ENCODE measurements at regions not wholly inside any gene's neighbourhood (a gene's known extent, or its start where the extent isn't known, plus 50 kb on each side); places are given as distances from the start of the nearest gene placed in this dataset.

GRCh38 chr9:106583751-106584150, 279.2 kb upstream of the ZNF462 start:
- H3K9me3 ChIP-seq (ENCODE audit: insufficient read depth, low read length, severe bottlenecking), result no peaks in the 10 kb centered on the region
- DNase-seq (no peak), ATAC-seq (ENCODE audit: insufficient read depth, low read depth) (no peak)
- no peak overlapping the region for H3K27ac ChIP-seq (ENCODE audit: low read length)
- no peaks in the 10 kb centered on the region for H3K27me3 ChIP-seq (ENCODE audit: insufficient read depth, low read length, poor library complexity)
- no peak for TF ChIP-seq CTCF (IDR thresholded peaks at IDR 0.05; ENCODE audit: borderline replicate concordance, extremely low read depth, low read length, poor library complexity, severe bottlenecking)
- H3K9ac ChIP-seq (ENCODE audit: low read depth, low read length), result no peak overlapping the region
- no peaks in the 10 kb centered on the region for H3K36me3 ChIP-seq (ENCODE audit: insufficient read depth, low read length)
- H2AFZ ChIP-seq (ENCODE audit: low read depth, low read length), result no peak overlapping the region
- no peak overlapping the region for H3K4me2 ChIP-seq (ENCODE audit: insufficient read depth, low read length)
- H4K20me1 ChIP-seq (ENCODE audit: insufficient read depth, low read length), result no peaks in the 10 kb centered on the region
- H3K79me2 ChIP-seq (ENCODE audit: insufficient read depth, low read length), result no peaks in the 10 kb centered on the region
- H3K4me1 ChIP-seq (ENCODE audit: insufficient read depth, low read length), result no peaks in the 10 kb centered on the region
- no peak overlapping the region for H3K4me3 ChIP-seq (ENCODE audit: low read depth in 1 of 2, low read length in 2 of 2)

- Histone ChIP-seq H3K4me1 (ENCODE audit: insufficient read depth, low read length) (no peaks in the 10 kb centered on the region), H3K27me3 (ENCODE audit: insufficient read depth, low read length, poor library complexity) (no peaks in the 10 kb centered on the region), H2AFZ (ENCODE audit: low read depth, low read length) (no peak overlapping the region), H3K79me2 (ENCODE audit: insufficient read depth, low read length) (no peaks in the 10 kb centered on the region), H3K9ac (ENCODE audit: low read depth, low read length) (no peak overlapping the region), H3K27ac (ENCODE audit: low read length) (no peak overlapping the region), H3K36me3 (ENCODE audit: insufficient read depth, low read length) (no peaks in the 10 kb centered on the region), H3K4me3 (ENCODE audit: low read depth in 1 of 2, low read length in 2 of 2) (no peak overlapping the region), H4K20me1 (ENCODE audit: insufficient read depth, low read length) (no peaks in the 10 kb centered on the region), H3K9me3 (ENCODE audit: insufficient read depth, low read length, severe bottlenecking) (no peaks in the 10 kb centered on the region), H3K4me2 (ENCODE audit: insufficient read depth, low read length) (no peak overlapping the region)
- no peak for ATAC-seq (ENCODE audit: insufficient read depth, low read depth)
- no peak for DNase-seq
- no peak for TF ChIP-seq CTCF (IDR thresholded peaks at IDR 0.05; ENCODE audit: borderline replicate concordance, extremely low read depth, low read length, poor library complexity, severe bottlenecking)
- TF ChIP-seq EZH2 (IDR thresholded peaks at IDR 0.05; ENCODE audit: borderline replicate concordance, low read depth, low read length, severe bottlenecking), result no peak
Observed at GRCh38 chr9:106587042-106587441, 275.9 kb upstream of the ZNF462 start.

DNA sequence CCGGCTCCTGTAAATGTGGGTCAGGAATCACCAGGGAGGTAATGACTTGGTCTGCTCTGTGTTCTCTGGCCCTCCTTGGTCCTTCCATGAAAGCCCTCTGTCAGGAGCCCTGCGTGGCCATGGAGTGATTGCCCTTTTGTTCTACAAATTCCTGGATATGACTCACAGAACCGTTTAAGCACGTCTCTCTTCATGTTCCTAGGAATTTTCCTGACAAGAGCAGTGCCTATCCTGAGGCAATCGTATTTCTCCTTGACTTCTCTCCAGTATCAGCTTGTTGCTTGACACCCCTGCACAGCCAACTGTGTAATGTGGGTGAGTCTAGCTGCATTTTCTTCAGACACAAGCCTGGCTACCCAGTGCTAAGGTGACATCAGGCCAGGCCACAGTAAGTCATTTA, 274.3 kb upstream of the ZNF462 start:
- no peak for DNase-seq
- no peak for TF ChIP-seq EZH2 (IDR thresholded peaks at IDR 0.05; ENCODE audit: borderline replicate concordance, low read depth, low read length, severe bottlenecking)
- TF ChIP-seq CTCF (IDR thresholded peaks at IDR 0.05; ENCODE audit: borderline replicate concordance, extremely low read depth, low read length, poor library complexity, severe bottlenecking), result no peak
- no peaks in the 10 kb centered on the region for H3K27me3 ChIP-seq (ENCODE audit: insufficient read depth, low read length, poor library complexity)
- no peak overlapping the region for H3K27ac ChIP-seq (ENCODE audit: low read length)
- no peaks in the 10 kb centered on the region for H3K4me1 ChIP-seq (ENCODE audit: insufficient read depth, low read length)
- H3K4me3 ChIP-seq (ENCODE audit: low read depth in 1 of 2, low read length in 2 of 2), result no peak overlapping the region
- no peaks in the 10 kb centered on the region for H3K9me3 ChIP-seq (ENCODE audit: insufficient read depth, low read length, severe bottlenecking)
- no peaks in the 10 kb centered on the region for H4K20me1 ChIP-seq (ENCODE audit: insufficient read depth, low read length)
- H3K36me3 ChIP-seq (ENCODE audit: insufficient read depth, low read length), result no peaks in the 10 kb centered on the region
- H3K4me2 ChIP-seq (ENCODE audit: insufficient read depth, low read length), result no peak overlapping the region
- no peak for ATAC-seq (ENCODE audit: insufficient read depth, low read depth)
- H3K9ac ChIP-seq (ENCODE audit: low read depth, low read length), result no peak overlapping the region
- no peak overlapping the region for H2AFZ ChIP-seq (ENCODE audit: low read depth, low read length)
- H3K79me2 ChIP-seq (ENCODE audit: insufficient read depth, low read length), result no peaks in the 10 kb centered on the region

Data from DND-41 (cell line).